ACHN (cell line): ENCODE measurements at regions not wholly inside any gene's neighbourhood (a gene's known extent, or its start where the extent isn't known, plus 50 kb on each side); places are given as distances from the start of the nearest gene placed in this dataset.

Source experiments
- DNase-seq: peaks from one replicate; pipeline ENCODE4 v3.0.0-alpha.2; 2015
- in situ Hi-C: cut with HindIII; loops from 2 replicates; pipeline ENCODE4 v1.10.0; 2017; ENCODE audit warnings: low sequenced_read_pairs, low pct_ligation_motif_present, low pct_unique_long_range_greater_than_20kb

DNA sequence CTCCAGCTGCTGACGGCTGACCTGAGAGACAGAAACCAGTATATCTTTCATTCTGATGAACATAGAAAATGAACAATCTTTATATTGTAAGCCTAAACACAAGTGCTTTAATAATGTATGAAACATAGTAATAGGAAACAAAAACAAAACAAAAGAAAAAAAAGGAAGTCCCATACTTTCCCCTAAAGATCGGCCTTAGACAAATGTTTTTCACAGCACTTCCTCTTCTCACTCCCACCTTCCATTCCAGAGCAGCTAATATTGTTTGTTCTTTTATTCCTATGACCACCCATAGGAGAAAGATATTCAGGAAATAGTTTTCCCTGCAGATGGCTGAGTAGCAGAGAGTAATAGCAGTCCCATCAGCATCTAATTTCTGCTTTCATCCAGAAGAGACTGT is 194.4 kb upstream of the SLC27A6 start:
- DNase-seq = no peak
- in situ Hi-C loops = no loop called here

GRCh38 chr5:128772356-128772755 is 192.9 kb upstream of the SLC27A6 start:
- no peak for DNase-seq
- in situ Hi-C loops = no loop called here

DNA sequence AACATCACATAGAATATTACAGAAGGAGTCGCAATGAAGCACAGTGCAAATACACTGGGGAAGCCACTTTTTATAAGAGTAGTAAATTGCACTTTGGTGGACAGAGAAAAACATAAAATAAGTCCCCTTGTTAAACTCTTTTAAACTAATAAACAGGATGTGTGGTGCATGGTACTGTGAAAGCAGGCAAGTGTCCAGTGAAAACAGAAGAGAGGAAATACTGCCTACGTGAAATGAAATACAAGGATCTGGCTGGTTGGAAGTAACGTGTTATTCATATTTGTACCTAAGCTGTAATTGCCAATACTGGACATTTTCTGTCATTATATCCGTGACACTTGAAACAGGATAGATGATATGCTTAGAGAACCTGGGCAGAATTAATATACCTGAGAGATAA is 191.9 kb upstream of the SLC27A6 start:
- in situ Hi-C loops = no loop called here
- DNase-seq = no peak

DNA sequence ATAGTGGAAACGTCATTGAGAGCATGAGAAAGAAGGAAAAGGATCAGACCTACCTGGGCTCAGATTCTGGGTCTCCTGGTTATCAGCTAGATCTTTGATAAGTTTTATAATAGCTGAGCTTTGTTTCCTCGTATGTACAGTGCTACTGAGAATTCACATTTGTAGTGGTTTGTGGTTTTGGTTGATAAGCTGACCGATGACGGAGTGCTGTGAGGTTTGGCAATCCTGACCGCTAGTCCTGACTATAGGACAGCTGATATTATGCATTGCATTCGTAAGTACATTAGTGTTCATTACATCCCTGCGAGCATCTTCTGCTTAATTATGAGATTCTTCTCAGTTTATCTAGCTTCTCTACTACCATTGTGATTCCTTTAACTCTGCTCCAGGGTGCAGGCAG is 190.7 kb upstream of the SLC27A6 start:
- no peak for DNase-seq
- in situ Hi-C loops = no loop called here

- no peak for DNase-seq
- in situ Hi-C loops = no loop called here
Observed at GRCh38 chr5:128775558-128775957, 189.7 kb upstream of the SLC27A6 start.

- in situ Hi-C loops = no loop called here
- DNase-seq = no peak
Observed at GRCh38 chr5:128777052-128777451, 188.2 kb upstream of the SLC27A6 start.

DNA sequence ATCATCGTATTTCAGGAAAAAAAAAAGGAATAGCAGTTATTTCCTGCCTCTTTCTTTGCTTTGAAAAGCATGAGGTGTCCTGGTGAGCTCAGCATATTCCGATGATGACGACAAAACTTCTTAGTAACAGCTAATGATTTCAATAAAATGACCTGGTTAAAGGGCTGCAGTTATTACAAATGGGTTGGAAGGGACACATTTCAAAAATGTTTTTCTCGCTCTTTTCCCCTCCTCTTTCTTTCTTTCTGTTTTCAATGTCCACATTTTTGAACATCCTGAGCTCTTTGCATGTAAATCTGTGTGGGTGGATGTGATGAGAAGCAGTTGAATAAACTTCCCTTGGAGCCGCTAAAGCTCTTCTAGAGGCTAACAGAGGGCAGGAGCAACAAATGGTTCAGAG is 186.8 kb upstream of the SLC27A6 start:
- no peak for DNase-seq
- in situ Hi-C loops = no loop called here

DNA sequence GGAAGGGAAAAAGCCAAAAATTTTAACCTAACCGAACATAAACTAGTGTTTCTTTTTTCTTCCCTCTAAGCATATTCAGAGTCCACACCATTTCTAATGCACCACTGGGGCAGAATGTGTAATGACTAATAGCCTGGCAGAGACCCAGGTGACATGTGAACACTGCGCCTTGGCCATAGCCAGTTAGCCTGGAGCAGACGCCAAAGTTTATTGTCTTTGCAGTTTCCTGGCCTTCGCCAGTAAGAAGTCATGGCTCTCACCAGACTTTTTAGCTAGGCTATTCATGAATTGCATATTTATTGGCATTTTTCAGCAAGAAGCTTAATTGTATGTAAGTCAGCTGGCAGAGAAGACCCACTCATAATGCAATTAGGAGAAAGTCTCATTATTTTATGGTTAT is 182.8 kb upstream of the SLC27A6 start:
- peak; percentile 19 for DNase-seq
- in situ Hi-C loops = no loop called here

DNA sequence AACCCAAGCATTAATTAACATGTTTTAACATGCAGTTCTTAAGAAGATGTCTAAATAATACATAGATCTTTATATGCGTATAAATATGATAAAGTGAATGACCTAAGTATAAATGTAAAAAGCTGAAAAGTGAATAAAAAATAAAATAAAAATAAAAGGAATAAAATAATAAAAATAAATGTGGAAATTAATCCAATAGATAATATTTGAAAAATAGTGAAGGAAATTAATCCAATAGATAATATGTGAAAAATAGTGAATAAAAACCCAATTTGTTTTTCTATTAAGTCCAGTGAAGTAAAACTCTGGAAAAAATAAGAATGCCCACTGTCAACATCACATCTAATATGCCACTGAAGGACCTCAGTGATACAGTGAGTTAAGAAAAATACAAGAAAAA is 180.6 kb upstream of the SLC27A6 start:
- in situ Hi-C loops = no loop called here

DNA sequence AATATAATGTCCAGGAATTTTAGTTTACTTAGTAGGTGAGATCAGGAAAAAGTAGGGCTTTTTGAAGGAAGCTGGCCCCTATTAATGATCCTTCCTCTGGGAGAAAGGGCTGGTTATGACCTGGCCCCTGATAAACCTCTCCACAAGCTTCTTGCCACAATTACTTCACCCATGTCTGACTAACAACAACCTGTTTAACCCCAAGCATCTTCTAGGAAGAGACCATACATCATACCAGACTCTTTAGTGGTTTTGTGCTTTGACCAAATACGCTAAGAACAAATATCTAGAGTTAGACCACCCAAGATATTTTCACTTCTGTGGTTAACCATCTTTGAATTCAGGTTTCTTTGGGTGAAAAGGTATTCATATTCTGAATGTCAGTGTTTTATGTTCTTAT is 174.0 kb upstream of the SLC27A6 start:
- in situ Hi-C loops = no loop called here
- DNase-seq = no peak

More for the DNA sequence above, 180.6 kb upstream of the SLC27A6 start:
- DNase-seq = no peak

- in situ Hi-C loops = no loop called here
- no peak for DNase-seq
Observed at GRCh38 chr5:128796506-128796905, 168.8 kb upstream of the SLC27A6 start.

DNA sequence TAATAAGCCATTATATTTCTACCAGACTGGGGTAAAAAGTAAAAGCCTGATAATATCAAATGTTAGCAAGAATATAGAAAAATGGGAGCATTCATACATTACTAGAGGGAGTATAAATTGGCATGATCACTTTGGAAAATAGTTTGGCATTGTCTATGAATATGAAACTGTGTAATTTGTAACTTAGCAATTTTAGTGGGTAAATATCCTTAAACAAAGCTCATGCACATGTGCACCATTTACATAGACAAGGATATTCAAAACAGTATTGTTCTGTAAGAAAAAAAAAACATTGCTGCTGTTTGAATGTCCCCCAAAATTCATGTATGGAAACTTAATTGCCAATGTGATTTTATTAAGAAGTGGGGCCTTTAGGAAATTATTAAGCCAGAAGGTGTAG is 166.4 kb upstream of the SLC27A6 start:
- in situ Hi-C loops = no loop called here
- DNase-seq = no peak

GRCh38 chr5:128799945-128800344 is 165.3 kb upstream of the SLC27A6 start:
- in situ Hi-C loops = no loop called here
- no peak for DNase-seq

- in situ Hi-C loops = no loop called here
- DNase-seq = no peak
Observed at GRCh38 chr5:128800377-128800776, 164.9 kb upstream of the SLC27A6 start.

- no peak for DNase-seq
- in situ Hi-C loops = no loop called here
Observed at GRCh38 chr5:128813317-128814070, 151.8 kb upstream of the SLC27A6 start.

- no peak for DNase-seq
- in situ Hi-C loops = no loop called here
Observed at GRCh38 chr5:128815201-128815600, 150.1 kb upstream of the SLC27A6 start.

GRCh38 chr5:128825826-128826225 is 139.5 kb upstream of the SLC27A6 start:
- no peak for DNase-seq
- in situ Hi-C loops = no loop called here

- no peak for DNase-seq
- in situ Hi-C loops = no loop called here
Observed at GRCh38 chr5:128826275-128826674, 139.0 kb upstream of the SLC27A6 start.

GRCh38 chr5:128836571-128836970 is 128.7 kb upstream of the SLC27A6 start:
- in situ Hi-C loops = no loop called here

DNA sequence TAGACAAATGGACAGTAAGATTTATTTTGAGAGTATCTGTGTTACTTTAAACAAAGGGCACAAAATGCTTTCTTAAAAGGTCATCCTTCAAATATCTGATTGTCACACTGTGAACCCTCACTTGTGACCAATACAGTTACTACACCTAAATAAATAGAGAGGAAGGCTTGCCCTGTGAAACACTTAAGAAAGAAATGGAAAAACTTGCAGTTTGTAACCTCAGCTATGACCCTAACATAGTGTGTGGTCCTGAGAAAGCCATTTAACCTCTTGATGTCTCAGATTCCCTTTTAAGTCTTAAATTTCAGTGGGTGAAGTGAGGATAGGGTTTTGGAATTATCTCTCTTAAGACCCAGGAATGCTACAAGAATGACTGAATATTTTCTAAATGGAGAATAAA is 126.7 kb upstream of the SLC27A6 start:
- in situ Hi-C loops = no loop called here

More at GRCh38 chr5:128836571-128836970, 128.7 kb upstream of the SLC27A6 start:
- DNase-seq = no peak

DNA sequence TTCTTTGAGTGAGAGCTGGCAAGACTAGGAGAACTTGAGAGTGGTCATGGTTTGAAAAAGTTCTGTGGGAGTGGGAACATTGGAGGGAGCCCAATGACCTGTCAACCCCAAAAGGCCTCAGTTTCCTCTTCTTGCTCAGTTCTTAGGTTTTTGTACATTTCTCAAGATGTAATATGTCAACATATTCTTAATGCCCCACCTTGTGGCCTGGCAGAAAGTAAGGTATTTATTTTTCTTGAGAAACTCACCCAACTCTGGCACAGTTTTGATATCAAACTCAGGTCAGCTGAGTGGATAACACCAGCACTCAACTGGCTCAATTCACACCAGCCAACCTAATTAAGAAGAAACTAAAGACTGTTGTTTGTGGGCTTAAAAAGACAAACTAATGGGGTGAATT is 123.0 kb upstream of the SLC27A6 start:
- in situ Hi-C loops = no loop called here
- DNase-seq = no peak

More for the DNA sequence above, 126.7 kb upstream of the SLC27A6 start:
- no peak for DNase-seq
